Adipose tissue (tissue), 3 donors: ENCODE measurements at regions not wholly inside any gene's neighbourhood (a gene's known extent, or its start where the extent isn't known, plus 50 kb on each side); places are given as distances from the start of the nearest gene placed in this dataset.

Experiments
- H3K27ac ChIP-seq: one replicate; pipeline ENCODE4 v1.5.1; 2013; ENCODE audit warnings: low read depth, low read length
- WGBS, 3 donors: extraction: QIAGEN DNeasy Blood & Tissue Kit; methylation state at CpG; one replicate each; pipeline ENCODE4 v1.1.7; 2013; 5-methylcytosine and 5-hydroxymethylcytosine counted together
- donor health status: healthy with polysubstance abuse.
- donor health status: Bipolar disorder and iron deficiency.
- donor health status: healthy.

DNA sequence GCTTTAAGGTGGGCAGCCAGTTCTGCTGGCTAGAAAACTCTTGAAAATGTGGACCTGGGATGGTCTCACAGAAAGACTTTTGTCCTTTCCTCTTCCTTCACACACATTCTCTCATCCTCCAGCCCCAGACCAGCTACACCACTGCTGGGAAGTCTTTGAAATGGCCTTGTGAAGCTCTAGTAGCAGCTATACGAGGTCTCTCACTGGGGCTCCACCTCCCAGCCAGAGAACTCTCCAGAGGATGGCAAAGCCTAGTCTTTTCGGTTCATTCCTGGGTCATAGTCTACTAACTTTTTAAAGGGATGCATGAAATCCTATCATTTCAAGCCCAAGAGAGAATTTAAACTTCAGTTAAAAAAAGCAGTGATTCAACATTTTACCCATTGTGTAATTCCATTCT lies 133.9 kb upstream of the ERCC6L2 start:
- 31 to 58% (median 31%) methylated on average over 2 of the region's 2 CpGs for WGBS, 3 donors
- no peak overlapping the region for H3K27ac ChIP-seq

DNA sequence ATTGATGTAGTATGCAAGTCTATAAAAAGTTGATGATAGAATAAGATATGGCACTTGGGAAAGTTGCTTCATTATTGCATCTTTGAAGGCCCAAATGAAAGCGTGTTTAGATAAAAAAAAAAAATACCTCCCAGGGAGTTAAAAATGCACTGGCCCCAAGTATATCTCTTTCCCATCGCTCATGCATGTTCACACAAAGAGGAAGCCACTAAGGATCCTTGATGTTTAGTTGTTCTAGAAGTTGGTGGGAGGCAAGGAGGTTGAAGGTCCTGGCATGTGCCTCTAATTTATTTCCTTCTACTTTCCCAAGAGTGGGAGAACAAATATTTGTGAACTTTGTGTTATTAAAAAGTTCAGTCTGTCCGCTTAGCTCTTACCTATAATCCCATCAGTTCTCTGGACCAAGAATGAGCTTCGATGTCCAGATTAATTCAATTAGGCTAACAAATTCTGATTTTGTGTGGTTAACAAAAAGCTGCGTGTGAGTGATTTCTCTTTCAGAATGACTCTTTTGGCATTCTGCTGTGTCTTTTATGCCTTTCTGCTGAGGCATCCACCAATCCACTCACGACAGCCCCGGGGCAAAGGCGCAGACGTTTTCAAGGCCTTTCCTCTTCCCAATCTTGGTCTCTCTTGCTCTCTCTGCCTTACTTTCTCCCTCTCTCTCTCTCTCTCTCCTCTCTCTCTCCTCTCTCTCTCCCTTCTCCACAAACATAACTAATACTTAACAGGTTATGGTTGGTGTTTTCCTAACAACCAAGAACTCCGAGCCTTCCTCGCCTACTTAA lies 135.1 kb upstream of the ERCC6L2 start:
- WGBS, 3 donors: 82 to 85% (median 84%) methylated on average over 11 of the region's 11 CpGs

DNA sequence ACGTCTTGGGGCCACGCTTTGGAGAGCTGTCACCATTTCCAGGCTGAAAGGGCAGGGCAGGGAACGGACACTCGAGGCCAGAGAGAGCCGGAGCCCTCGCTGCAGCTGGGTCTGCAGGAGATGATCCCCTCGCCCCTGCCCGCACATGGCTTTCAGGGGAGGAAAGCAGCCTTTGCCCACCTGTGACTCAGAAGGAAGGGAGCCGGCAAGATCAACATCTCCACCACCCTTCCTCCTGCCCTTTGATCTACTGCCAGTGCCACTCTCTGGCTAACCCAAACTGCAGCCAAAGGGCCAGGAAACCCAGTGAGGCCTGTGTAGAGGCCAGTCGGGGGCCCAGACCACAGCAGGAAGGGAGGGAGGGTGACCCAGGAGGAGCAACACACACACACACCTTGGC lies 137.1 kb upstream of the ERCC6L2 start:
- WGBS, 3 donors: 81 to 87% (median 84%) methylated on average over 10 of the region's 10 CpGs

More for the DNA sequence above, 135.1 kb upstream of the ERCC6L2 start:
- H3K27ac ChIP-seq: no peak overlapping the region

DNA sequence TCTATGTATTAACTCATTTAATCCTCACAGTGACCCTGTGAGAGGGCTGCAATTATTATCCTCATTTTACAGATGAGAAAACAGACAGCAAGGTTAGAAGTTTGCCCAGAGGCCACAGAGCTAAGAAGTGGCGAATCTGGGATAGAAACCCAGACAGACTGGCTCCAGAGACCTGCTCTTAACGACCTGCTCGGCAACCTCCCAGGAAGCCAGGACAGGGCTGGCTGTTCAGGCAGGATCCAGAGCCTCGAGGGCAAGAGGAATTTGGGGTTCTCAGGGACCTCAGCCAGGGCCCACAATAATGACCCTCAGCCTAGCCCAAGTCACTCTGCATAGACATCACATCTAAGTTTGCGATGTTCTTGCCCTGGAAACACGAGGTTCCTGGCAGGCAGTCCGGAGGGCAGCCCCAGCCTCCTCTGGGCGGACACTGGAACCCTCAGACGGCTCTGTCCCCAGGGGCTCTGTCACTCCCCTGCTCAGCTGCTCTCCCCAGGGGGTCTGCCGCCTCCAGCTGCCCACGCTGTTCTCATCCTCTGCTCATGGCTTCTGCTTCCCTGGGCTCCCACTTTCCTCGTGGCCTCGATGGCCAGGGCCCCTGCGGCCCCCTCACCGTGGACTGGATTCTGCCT lies 138.5 kb upstream of the ERCC6L2 start:
- no peak overlapping the region for H3K27ac ChIP-seq
- 76 to 80% (median 77%) methylated on average over 15 of the region's 15 CpGs for whole genome bisulfite sequencing, 3 donors

More for the DNA sequence above, 137.1 kb upstream of the ERCC6L2 start:
- H3K27ac ChIP-seq: no peak overlapping the region

- 88 to 94% (median 92%) methylated on average over 5 of the region's 5 CpGs for WGBS, 3 donors
- H3K27ac ChIP-seq: no peak overlapping the region
Observed at GRCh38 chr9:95736370-95736769, 139.1 kb upstream of the ERCC6L2 start.

- WGBS, 3 donors: 95% methylated on average over 1 of the region's 1 CpG
- no peak overlapping the region for H3K27ac ChIP-seq
Observed at GRCh38 chr9:95735701-95736100, 139.8 kb upstream of the ERCC6L2 start.

- WGBS, 3 donors: 84 to 92% (median 85%) methylated on average over 12 of the region's 12 CpGs
- no peak overlapping the region for H3K27ac ChIP-seq
Observed at GRCh38 chr9:95733741-95734666, 141.5 kb upstream of the ERCC6L2 start.

GRCh38 chr9:95732802-95733688 lies 142.4 kb upstream of the ERCC6L2 start:
- no peak overlapping the region for H3K27ac ChIP-seq
- 61 to 77% (median 66%) methylated on average over 6 of the region's 6 CpGs for WGBS, 3 donors

DNA sequence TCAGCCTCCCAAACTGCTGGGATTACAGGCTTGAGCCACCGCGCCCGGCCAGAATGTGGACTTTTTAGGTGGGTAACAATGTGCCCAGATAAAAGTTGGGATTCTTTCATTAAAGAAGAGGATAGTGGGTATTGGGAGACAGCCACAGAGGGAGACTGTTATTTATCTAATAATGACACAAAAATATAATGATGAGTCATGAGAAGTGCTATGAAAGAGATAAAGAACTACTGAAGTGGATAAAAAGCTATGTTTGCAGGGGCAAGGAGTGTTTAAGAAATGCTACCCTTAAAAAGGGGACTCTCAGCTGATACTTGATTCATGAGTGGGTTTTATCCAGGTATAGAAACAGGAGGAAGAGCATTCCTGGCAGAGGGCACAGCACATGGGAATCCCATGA lies 143.6 kb upstream of the ERCC6L2 start:
- 77 to 96% (median 82%) methylated on average over 3 of the region's 3 CpGs for WGBS, 3 donors
- no peak overlapping the region for H3K27ac ChIP-seq

GRCh38 chr9:95729669-95730368 lies 145.7 kb upstream of the ERCC6L2 start:
- H3K27ac ChIP-seq: no peak overlapping the region
- WGBS, 3 donors: 73 to 83% (median 78%) methylated on average over 5 of the region's 5 CpGs

DNA sequence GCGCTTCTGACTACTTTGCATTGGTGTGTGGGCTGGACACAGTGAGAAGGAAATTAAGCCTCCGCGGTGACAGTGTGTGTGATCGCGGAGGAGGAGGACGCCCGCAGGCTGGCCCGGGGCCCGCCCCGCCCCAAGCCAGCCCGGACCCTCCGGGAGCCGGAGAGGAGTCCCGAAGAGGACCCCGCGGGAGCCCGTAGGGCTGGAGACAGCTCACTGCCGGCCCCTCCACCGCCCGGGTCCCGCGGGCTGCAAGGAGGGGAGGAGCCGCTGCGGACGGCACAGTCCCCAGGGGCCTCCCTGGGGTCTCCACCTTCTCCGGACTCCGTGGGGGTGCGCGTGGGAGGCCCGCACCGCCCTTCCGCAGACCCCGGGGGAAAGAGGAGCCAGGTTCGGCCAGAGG lies 146.4 kb upstream of the ERCC6L2 start:
- WGBS, 3 donors: 88 to 95% (median 92%) methylated on average over 30 to 34 of the region's 34 CpGs

GRCh38 chr9:95727947-95728520 lies 147.5 kb upstream of the ERCC6L2 start:
- no peak overlapping the region for H3K27ac ChIP-seq
- WGBS, 3 donors: 69 to 96% (median 90%) methylated on average over 7 of the region's 7 CpGs

More for the DNA sequence above, 146.4 kb upstream of the ERCC6L2 start:
- H3K27ac ChIP-seq: no peak overlapping the region

DNA sequence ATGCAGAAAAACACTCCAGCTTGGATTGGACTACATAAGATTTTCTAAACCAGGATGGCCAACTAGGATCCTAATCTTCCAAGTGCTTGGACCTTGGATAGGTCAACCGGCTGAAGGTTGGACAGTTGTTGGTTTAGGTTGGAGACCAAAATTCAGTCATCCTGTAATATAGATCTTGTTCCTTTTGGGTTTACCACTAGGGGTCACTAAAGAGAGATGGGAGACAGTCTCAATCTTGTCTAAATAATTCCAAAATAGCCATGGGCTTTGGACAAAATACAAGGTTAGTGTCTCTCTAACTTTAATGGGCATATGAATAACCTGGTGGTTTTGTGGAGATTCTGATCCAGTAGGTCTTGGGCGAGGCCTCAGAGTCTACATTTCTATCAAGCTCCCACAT lies 148.7 kb upstream of the ERCC6L2 start:
- H3K27ac ChIP-seq: no peak overlapping the region
- WGBS, 3 donors: 56 to 63% (median 58%) methylated on average over 2 of the region's 2 CpGs

- 62 to 75% (median 64%) methylated on average over 4 of the region's 4 CpGs for WGBS, 3 donors
Observed at GRCh38 chr9:95725045-95725444, 150.4 kb upstream of the ERCC6L2 start.

DNA sequence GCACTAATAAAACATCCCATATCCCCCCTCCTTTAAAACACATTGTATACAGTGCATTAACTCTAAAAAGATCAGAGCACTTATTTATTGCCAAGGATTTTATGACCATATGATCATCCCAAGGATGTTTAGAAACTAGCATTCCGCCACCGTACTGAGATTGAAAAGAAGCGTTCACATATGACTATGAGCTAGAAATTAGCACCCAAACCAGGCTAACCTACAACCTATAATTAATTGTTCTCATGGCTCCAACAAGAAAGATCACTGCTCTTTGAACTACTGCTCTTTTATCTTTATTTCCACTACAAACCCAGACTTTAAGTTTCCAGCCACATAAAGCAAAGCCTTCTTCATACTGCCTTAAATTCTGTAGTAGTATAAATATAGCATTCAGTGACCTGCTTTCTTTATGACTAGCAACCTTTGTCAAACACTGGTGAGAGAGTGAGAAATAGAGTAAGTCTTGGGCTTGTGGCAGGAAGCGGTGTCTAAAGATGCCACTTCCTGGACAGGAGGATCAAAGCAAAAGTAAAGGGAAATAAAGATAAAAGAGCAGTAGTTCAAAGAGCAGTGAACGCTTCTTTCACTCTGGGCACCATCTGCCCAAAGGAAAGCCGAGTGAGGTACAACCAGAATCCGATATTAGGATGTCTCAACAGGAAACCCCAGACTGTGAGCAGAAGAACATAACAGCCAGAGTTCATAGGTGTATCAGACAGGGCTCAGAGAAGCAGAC lies 151.1 kb upstream of the ERCC6L2 start:
- WGBS, 3 donors: 55 to 76% (median 58%) methylated on average over 7 of the region's 7 CpGs
- no peak overlapping the region for H3K27ac ChIP-seq

More at GRCh38 chr9:95725045-95725444, 150.4 kb upstream of the ERCC6L2 start:
- no peak overlapping the region for H3K27ac ChIP-seq

DNA sequence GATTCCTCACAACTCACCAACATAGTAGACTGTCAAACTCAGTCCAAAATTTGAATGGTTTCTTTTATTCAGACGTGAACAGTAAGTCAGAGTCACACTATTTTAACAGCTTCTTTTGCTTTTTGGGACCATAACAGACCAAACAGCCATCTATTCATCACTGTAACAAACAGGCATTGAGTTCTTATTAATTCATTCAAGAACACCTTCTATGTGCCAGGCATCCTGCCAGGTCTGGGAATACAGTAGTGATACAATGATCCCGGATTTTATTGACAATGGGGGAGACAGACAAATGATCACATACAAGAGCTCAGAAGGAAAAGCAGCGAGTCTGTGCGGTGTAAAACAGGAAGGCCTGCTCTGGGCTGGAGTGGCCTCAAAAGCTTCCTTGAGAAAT lies 153.3 kb upstream of the ERCC6L2 start:
- WGBS, 3 donors: 69 to 79% (median 77%) methylated on average over 4 of the region's 4 CpGs
- no peak overlapping the region for H3K27ac ChIP-seq
